Stomach (tissue), 4 donors: ENCODE measurements at regions not wholly inside any gene's neighbourhood (a gene's known extent, or its start where the extent isn't known, plus 50 kb on each side); places are given as distances from the start of the nearest gene placed in this dataset.

Experiments
- EP300 ChIP-seq: sonication (generic); formaldehyde crosslinking; IDR thresholded peaks from one replicate; pipeline ENCODE4 v1.6.1; 2017; ENCODE audit warnings: antibody characterized with exemption
- TF ChIP-seq, protein P1 (sequence below), 7 experiments: fragments of 450-650 bp in 4 of 7; fragments of 200-600 bp in 3 of 7; sonication (generic) in 3 of 7; IDR thresholded peaks; one replicate each; pipeline ENCODE4 v1.5.1; 2016 to 2019; ENCODE audit warnings: antibody characterized with exemption in 7 of 7, control low read depth in 2 of 7, mild to moderate bottlenecking in 1 of 7

GRCh38 chr11:70546191-70546940, 148.0 kb downstream of the CTTN start:
- TF ChIP-seq, protein P1, sequence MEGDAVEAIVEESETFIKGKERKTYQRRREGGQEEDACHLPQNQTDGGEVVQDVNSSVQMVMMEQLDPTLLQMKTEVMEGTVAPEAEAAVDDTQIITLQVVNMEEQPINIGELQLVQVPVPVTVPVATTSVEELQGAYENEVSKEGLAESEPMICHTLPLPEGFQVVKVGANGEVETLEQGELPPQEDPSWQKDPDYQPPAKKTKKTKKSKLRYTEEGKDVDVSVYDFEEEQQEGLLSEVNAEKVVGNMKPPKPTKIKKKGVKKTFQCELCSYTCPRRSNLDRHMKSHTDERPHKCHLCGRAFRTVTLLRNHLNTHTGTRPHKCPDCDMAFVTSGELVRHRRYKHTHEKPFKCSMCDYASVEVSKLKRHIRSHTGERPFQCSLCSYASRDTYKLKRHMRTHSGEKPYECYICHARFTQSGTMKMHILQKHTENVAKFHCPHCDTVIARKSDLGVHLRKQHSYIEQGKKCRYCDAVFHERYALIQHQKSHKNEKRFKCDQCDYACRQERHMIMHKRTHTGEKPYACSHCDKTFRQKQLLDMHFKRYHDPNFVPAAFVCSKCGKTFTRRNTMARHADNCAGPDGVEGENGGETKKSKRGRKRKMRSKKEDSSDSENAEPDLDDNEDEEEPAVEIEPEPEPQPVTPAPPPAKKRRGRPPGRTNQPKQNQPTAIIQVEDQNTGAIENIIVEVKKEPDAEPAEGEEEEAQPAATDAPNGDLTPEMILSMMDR (IDR thresholded peaks at IDR 0.05): no peak
- TF ChIP-seq EP300: no peak
